ENCODE measurements at regions not wholly inside any gene's neighbourhood (a gene's known extent, or its start where the extent isn't known, plus 50 kb on each side); places are given as distances from the start of the nearest gene placed in this dataset.

DNA sequence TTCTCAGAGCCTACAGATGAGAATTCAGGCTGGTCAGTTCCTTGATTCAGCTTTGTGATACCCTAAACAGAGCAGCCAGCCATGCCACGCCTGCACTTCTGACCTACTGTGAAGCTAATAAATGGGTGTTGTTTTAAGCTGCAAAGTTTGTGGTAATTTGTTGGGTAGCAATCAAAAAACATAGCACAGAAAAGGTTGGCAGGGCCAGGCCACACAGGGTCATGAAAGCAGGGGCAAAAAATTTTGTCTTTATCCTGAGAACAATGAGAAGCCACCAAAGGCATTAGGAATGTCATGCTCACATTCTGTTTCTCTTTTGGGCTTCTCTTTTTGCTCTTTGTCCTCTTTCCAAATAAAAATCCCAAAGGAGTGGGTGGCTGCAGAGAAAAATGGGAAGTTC lies 385.9 kb downstream of the TXNL1 start:
- in situ Hi-C loops (cut with HindIII; ENCODE audit: low pct_unique_long_range_greater_than_20kb, low sequenced_read_pairs) = no loop called here
- BruUV-seq (replicated peaks) = no TSS peak
- DNase-seq (ENCODE audit: low read depth, low spot score) (no peak), ATAC-seq (no peak)
- Histone ChIP-seq H3K36me3 (ENCODE audit: control insufficient read depth, insufficient read depth, low read length) (no peaks in the 10 kb centered on the region), H3K27me3 (ENCODE audit: control insufficient read depth, insufficient read depth, low read length) (no peaks in the 10 kb centered on the region), H3K9me3 (ENCODE audit: control insufficient read depth, insufficient read depth, low read depth, low read length) (no peaks in the 10 kb centered on the region), H3K4me1 (ENCODE audit: control insufficient read depth, insufficient read depth, low read length) (no peaks in the 10 kb centered on the region), H3K4me3 (ENCODE audit: low read depth in 2 of 2, low read length in 2 of 2) (no peak overlapping the region), H3K27ac (ENCODE audit: low read length) (no peak overlapping the region)
- CTCF ChIA-PET = no interaction called here
- intact Hi-C loops (cut with micrococcal nuclease; ENCODE audit: unreplicated experiment) = no loop called here
- no peak for TF ChIP-seq REST (IDR thresholded peaks at IDR 0.05; ENCODE audit: insufficient read depth in 1 of 2, low read depth in 2 of 2, low read length in 1 of 2)
- no peak for TF ChIP-seq TCF7L2 (IDR thresholded peaks at IDR 0.05; ENCODE audit: low read depth, low read length)
- no peak for TF ChIP-seq POLR2AphosphoS5 (IDR thresholded peaks at IDR 0.05; ENCODE audit: low read depth, low read length)
- no peak for TF ChIP-seq SIN3A (IDR thresholded peaks at IDR 0.05; ENCODE audit: borderline replicate concordance, insufficient read depth, low read depth, low read length)
- TF ChIP-seq, protein P1, sequence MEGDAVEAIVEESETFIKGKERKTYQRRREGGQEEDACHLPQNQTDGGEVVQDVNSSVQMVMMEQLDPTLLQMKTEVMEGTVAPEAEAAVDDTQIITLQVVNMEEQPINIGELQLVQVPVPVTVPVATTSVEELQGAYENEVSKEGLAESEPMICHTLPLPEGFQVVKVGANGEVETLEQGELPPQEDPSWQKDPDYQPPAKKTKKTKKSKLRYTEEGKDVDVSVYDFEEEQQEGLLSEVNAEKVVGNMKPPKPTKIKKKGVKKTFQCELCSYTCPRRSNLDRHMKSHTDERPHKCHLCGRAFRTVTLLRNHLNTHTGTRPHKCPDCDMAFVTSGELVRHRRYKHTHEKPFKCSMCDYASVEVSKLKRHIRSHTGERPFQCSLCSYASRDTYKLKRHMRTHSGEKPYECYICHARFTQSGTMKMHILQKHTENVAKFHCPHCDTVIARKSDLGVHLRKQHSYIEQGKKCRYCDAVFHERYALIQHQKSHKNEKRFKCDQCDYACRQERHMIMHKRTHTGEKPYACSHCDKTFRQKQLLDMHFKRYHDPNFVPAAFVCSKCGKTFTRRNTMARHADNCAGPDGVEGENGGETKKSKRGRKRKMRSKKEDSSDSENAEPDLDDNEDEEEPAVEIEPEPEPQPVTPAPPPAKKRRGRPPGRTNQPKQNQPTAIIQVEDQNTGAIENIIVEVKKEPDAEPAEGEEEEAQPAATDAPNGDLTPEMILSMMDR (IDR thresholded peaks at IDR 0.05) = no peak
- POLR2A ChIA-PET = no interaction called here

- TF ChIP-seq, protein P1 (IDR thresholded peaks at IDR 0.05) = no peak
- TF ChIP-seq POLR2AphosphoS5 (IDR thresholded peaks at IDR 0.05; ENCODE audit: low read depth, low read length) = no peak
- no peak for TF ChIP-seq SIN3A (IDR thresholded peaks at IDR 0.05; ENCODE audit: borderline replicate concordance, insufficient read depth, low read depth, low read length)
- TF ChIP-seq REST (IDR thresholded peaks at IDR 0.05; ENCODE audit: insufficient read depth in 1 of 2, low read depth in 2 of 2, low read length in 1 of 2) = no peak
- no peak for TF ChIP-seq TCF7L2 (IDR thresholded peaks at IDR 0.05; ENCODE audit: low read depth, low read length)
- Histone ChIP-seq H3K4me1 (ENCODE audit: control insufficient read depth, insufficient read depth, low read length) (no peaks in the 10 kb centered on the region), H3K9me3 (ENCODE audit: control insufficient read depth, insufficient read depth, low read depth, low read length) (no peaks in the 10 kb centered on the region), H3K27ac (ENCODE audit: low read length) (no peak overlapping the region), H3K27me3 (ENCODE audit: control insufficient read depth, insufficient read depth, low read length) (no peaks in the 10 kb centered on the region), H3K4me3 (ENCODE audit: low read depth in 2 of 2, low read length in 2 of 2) (no peak overlapping the region), H3K36me3 (ENCODE audit: control insufficient read depth, insufficient read depth, low read length) (no peaks in the 10 kb centered on the region)
- no TSS peak for BruUV-seq (replicated peaks)
- ChIA-PET CTCF (no interaction called here), POLR2A (no interaction called here)
- DNase-seq (ENCODE audit: low read depth, low spot score) (no peak), ATAC-seq (no peak)
- in situ Hi-C loops (cut with HindIII; ENCODE audit: low pct_unique_long_range_greater_than_20kb, low sequenced_read_pairs) (no loop called here), intact Hi-C loops (cut with micrococcal nuclease; ENCODE audit: unreplicated experiment) (no loop called here)
These were observed 389.7 kb downstream of the TXNL1 start for GRCh38 chr18:56248610-56249235.

Data from Panc1 (cell line).